GM19351 (cell line): ENCODE measurements at regions not wholly inside any gene's neighbourhood (a gene's known extent, or its start where the extent isn't known, plus 50 kb on each side); places are given as distances from the start of the nearest gene placed in this dataset.

ENCODE experiments used
- ATAC-seq: cut with Tn5 transposase; IDR thresholded peaks from one replicate; pipeline ENCODE4 v1.9.1; 2021; ENCODE audit warnings: mild to moderate bottlenecking, moderate library complexity; ENCODE audit not compliant: unreplicated experiment

DNA sequence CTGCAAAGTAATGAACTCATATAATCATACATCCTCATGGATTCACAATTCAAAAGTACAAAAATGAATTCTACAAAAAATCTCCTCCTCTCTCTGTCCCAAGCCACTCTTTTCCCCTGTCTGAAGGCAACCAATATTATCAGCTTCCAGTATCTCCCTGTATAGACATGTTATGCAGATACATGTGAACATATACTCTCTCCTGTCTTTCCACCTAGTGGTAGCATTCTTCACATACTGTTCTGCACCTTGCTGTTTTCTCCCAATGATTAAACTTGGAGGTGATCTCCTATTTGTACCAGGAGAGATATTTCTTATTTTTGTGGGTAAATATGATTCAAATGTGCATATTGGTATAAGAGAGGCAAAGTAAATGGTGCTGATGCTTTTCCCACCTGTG, 416.4 kb downstream of the EPM2A start:
- ATAC-seq = no peak

DNA sequence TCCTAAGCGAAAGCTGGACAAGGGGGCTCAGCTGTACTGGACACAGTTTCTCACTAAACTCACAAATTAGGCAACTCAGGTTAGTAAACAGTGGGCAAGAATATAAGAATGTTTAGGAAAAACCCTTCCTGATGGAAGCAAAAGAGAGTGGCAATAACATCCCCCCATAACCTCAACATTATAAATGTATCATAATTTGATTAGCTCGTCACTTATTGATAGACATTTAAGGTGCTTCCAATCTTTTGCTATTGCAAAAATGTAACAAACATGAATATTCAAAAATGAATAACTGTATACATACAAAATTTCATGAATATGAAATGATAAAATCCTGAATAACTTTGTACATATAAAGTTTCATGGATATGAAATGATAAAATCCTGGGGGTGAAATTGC, 415.7 kb downstream of the EPM2A start:
- ATAC-seq = no peak

DNA sequence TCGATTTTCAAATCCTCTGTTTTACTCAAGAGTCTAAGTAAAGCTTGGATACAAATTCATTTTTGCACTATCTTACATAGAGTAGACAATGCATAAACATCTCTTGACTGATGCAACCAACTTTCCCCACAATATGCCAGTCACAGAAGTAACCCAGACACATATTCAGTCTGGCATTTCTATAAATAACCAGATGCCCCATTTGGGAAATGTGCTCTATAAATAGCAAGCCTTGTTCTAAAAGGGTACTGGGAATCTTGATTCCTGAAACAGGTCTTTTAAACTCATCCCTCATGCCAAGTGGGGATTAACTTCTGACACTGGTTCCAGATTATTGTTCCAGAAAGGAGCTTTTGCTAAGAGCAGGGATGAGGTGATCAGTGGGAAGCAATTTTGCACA, 411.7 kb downstream of the EPM2A start:
- no peak for ATAC-seq

DNA sequence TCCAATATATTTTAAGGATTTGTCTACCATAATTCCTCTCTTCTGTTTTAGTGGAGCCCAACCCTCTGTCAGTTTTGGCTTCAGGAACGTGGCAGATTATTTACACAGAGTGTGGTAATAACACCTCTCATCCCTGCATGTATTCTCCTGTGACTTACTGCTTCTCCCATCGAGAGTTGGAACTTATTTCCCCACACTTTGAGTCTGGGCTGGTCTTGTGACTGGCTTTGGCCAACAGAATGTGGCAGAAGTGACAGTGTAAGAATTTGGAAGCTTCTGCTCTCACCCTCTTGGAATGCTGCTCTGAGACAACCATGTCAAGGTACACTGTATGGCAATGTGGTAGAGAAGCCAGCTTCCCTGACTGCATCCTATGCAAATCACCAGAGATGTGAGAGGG, 407.7 kb downstream of the EPM2A start:
- ATAC-seq = no peak

DNA sequence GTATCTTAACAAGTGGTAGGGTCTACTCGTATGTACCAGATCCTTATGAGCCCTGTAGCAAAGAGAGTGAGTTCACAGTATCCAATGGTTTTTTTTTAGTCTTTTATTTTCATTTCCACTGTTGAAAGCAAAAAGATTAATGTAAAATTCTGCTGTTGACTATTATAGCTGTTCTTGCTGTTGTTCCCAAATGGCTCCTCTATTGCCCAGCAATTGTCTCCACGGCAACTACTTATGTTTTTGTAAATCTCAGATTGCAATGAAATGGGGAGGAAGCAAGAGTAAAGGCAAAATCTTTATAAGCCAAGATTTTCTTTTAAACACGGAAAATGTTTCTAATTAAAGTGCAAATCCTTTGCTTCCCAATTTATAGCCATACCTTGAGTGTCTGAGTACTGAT, 406.1 kb downstream of the EPM2A start:
- ATAC-seq = no peak

DNA sequence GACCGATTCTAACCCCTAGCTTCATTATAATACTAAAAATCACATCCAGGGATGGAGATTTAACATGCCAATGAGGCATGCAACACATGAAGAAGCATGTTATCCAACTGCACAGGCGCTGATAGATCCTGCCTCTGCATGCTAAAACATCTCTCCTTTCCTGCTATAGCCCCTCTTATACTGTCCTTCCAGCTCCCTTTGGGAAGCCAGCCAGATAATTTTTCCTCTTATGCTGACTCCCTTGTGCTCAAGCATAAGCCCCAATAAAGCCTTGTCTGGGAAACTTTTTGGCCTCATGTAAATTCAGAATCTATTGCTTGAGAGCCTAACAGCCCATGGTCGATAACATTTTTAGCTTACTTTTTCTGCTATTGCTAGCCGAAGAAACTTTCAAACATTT, 404.3 kb downstream of the EPM2A start:
- ATAC-seq = no peak

DNA sequence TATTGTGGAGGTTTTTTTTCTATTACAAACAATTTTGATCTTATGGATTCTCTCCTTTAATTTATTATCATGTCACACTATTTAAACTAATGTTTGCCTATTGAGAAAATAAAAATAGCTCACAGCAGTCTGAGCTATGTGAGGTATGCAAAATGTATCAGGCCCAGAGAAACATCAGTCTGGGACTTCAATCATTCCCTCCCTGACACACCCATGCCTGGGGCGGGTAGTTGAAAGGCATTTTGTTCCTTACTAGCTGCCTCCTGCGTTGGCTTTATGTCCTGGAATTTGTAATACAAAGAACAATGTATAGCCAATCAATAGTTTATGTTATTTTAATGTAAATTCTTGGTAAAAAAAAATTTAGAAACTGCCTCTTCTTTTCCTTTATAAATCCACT, 403.3 kb downstream of the EPM2A start:
- ATAC-seq = no peak

DNA sequence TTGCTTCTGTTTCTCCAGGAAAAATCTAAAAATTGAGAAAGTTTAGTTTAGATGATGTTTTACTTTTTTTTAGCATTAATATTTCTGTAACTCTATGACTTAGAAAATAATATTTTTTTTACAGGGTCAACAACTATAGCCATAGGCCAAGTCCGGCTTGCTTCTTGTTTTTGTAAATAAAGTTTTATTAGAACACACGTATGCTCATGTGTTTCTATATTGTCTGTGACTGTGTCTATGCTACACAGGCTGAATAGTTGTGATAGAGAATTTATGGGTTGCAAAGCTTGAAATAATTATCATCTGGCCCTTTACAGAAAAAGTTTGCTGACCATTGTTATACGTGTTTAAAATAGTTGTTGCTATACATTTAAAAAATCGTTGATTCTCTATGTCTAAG, 399.2 kb downstream of the EPM2A start:
- ATAC-seq = no peak

DNA sequence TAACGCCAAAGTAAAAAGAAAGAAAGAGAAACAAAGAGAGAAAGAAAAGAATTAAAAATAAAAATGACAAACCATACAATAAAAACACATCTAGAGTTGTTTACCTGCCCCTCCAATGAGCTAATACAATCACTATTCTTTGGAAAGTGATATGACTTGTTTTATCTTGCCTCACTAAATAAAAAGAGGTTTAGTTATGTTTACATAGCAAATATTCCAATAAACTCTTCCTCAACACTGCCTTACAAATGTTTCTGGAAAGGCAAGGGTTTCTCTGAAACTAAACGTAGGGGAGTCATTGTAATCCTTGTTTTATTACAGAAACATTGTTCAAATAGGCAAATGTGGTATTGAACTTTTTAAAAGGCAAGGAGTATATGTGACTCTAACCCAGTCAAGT, 396.2 kb downstream of the EPM2A start:
- ATAC-seq = no peak

DNA sequence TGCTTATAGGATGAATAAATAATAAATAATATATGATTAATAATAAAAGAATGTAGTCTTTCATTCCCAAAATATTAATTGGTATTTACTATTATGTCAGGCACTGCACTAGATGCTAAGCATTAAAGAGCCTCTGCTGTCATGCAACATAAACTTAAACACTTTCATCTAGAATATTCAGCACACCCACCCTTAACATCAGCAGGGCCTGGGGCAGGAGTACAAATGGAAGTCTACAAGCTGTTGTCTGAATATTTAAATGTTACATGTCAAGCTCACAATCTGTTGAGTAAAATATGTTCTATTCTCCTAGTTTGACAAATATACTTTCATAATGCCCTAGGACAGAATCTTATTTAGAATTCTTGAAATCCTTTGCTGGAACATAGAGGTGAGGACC, 395.1 kb downstream of the EPM2A start:
- no peak for ATAC-seq

DNA sequence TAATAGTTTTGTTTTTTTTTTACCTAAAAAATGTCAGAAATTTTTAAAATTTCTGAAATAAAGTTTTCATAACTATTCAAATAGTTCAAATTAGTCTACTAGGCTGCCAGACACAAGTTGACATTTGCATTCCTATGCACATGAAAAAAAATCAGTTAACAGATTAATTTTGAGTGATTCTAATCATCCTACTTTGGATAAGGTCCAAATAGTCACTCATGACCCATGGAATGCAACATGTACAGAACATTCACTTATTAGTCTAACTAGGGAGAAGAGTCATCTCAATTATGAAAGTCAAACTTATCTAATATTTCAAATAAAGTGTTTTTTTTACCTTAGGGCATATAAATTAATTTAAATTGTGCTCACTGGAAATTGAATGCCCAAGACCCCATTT, 390.2 kb downstream of the EPM2A start:
- ATAC-seq = no peak

DNA sequence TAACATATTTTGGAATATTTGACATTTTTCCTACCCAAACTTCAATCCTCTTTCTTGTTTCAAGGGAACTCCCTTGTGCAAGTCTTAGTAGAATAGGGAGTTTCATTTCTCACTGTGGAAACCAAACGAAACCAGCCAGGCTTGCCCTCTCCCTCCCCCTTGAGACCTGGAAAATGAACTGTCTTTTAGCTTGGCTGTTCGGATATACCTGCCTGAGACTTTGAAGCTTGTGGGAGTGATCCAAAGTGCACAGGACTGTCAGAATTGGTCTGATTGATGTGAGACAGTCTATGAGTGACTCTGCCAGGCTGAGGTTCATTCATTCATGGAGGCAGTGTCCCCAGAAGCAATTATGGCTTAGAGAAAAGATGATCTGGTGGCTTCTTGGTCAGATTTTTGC, 388.1 kb downstream of the EPM2A start:
- ATAC-seq = no peak

DNA sequence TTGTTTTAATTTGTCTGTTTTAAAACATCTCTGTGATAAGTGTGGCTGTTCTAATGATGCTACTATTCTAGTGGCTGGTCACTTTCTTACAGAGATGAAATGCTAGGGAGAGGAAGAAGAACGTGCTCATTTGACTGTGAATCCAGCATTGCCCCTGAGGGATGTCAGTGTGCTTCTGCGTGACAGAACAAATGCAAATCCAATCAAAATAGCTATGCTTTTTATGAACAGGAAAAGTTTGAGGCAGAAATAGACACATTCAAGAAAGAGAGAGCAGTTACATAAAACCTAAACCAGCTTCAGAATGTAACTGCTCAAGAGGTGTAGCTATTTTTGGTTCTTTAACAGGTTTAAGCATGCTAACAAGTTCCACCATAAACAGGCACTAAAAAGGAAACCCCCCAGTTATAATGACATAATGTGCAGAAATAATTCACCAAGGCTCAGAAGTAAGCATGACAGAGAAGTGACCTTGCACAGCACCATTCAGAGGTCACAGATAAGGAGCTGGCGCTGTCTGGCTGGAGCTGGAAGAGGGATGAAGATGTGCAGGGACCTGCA, 385.3 kb downstream of the EPM2A start:
- ATAC-seq = peak; percentile 80

DNA sequence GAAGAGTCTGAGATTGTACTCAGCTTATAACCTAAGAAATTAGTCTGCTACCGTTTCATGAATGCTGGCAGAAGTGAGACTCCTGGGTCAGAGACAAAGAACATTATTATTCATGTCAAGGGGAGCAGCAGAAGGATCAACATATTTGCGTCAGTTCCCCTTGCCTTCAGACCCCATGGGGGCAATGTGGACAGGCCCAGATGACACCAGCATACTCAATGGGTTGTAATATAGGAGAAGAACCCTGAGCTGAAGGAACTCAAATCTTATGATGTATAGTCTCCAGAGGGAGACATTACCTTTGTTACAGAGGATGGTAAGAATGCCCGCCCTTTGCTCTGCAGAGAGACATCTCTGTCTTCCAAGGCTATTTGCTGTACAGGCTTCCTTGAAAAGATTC, 384.4 kb downstream of the EPM2A start:
- no peak for ATAC-seq

DNA sequence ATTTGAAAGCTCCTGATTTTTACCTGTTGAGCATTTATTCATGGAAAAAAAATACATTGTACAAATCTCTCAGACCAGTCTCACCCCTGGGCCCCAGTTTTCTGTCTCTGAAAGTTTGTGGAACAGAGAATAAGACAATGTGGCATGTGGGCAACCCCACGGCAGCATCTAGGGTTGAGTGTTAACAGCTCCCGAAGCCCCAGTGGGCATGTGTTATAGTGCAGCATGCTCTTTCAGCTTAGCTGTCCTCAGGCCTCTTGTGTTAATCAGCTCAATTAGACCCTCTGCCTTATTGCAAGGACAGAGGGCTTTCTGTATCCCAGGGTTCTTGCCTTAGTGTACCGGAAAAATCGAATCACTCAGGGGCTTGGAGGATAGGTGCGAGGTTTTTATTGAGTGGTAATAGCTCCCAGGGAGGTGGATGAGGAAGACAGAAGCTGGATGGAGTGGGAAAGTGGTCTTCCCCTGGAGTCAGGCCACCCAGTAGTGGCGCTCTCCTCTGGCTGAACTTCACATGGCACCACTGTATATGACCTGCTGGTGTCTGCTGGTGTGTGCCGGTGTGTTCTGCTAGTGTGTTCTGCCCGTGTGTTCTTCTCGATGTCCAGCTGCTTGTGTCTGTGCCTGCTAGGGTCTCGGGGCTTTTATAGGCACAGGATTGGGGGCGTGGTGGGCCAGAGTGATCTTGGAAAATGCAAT, 382.8 kb downstream of the EPM2A start:
- ATAC-seq = no peak

DNA sequence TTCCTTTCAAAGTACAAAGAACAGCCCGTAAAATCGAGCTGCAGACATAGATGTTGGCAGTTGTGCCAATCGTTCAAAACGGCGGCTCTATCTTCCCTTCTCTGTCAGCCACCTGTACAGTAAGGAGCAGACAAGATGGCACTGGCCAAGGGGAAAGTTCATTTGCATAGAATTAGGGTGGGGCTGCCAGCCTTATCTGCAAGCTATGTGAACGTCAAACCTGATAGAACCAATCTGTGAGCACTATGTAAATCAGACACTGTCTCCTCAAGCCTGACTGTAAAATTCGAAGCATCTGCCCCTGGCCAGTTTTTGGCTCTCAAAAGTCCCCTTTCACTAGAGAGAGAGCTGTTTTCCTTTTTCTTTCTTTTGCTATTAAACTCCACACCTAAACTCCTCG, 374.5 kb downstream of the EPM2A start:
- no peak for ATAC-seq

DNA sequence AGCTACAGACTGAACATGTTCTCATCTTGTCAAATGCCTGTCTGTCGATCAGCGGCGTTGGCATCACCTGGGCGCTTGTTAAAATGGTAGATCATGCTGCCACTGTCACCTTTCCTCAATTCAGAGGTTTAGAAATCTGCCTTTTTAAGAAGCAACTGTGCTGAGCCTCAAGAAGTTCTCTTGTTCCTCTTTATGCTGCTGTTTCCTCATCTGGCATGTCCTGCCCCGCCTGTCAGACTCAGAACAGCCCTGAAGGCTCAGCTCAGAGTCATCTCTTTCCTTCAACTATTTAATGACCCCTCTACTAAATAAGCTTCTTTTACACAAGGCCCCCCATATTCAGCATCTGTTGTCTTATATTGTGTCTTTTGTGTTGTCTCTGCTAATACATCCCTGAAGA, 368.2 kb downstream of the EPM2A start:
- peak; percentile 53 for ATAC-seq

DNA sequence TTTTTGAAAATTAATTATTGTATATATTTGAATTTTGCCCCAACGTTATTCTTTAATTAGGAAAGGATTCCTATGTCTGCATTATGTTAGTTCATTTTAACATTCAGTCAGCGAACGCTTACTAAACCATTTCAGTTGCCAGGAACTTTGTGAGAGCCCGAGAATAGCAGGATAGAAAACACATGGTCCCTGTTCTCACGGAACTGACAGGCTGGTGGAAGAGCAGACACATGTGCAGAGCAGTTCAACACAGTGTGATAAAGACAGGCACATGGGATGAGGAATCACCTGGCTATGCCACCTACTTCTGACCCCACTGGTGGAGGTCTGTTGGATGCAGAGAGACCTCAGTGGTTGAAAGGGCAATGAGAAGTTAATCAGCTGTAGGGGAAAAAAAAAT, 367.2 kb downstream of the EPM2A start:
- no peak for ATAC-seq

DNA sequence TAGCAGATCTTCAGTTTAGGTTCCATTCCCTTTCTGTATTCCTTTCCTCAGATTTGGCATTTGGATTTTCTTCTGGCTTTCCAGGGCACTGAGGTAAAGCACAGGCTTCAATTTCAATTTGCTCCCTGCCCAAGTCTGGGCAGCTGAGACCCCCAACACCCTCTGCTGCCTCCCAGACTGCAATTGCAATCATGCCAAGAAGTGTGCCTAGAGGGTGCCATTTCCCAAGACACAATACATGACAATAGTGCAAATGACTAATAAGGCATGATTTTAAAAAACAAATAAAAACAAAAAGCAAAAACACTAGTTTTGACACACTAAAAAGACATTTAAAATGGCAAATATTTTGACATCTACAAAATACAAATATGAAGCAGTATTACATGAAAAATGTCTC, 364.8 kb downstream of the EPM2A start:
- no peak for ATAC-seq

DNA sequence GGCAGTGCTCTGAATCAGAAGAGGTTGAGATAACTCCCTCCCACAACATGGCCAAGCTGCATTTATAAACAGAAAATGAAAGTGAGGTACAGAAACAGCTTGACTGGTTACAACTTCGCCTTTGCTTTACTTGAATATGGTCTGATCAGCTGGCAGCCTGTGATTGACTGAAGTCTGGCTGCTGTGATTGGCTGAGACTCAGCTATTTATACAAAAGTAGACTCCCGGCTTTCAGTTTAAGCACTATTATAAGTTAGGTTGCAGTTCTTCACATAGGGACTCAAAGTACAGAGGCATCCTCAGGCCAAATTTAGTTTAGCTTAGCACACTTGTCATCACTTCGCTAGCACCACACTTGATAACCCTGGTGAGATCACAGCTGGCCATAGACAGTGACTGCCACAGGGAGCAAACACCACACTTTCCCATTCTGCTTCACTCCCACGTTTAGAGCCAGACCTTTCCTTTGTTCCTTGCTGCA, 362.6 kb downstream of the EPM2A start:
- ATAC-seq = peak; percentile 98

DNA sequence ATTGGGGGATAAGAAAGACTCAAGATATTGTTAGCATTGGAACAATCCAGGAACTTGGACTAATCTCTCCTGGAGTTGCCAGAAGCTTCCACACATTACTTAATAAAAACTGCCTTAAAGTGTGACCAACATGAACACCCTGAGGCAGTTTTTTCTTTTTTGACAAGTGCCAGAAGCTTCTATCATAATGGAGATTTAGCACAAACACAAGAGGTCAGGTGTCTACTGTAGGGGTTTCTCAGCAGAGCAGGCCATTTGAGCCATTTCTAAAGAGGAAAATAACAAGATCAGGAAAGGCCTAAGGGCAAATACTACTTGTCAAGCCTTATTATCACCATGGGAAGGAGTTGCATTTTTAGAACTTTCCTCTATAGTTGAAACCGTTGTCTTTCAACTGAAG, 361.5 kb downstream of the EPM2A start:
- ATAC-seq = no peak

DNA sequence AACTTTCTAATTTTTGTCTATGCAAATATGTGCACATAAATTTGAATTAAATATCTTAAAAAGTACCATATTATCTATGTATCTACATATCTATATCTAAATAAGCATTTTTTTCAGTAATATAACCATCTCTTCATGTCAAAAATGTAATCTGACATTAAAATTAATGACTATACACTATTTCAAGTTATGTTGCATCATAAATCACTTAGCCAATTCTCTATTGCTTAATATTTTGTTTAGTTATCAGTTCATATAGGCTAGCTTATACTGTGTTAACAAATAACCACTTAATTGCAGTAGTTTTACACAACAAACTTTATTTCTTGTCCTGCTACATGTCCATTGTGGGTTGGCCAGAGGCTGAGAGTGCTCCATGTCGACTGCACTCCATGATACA, 360.8 kb downstream of the EPM2A start:
- ATAC-seq = no peak

DNA sequence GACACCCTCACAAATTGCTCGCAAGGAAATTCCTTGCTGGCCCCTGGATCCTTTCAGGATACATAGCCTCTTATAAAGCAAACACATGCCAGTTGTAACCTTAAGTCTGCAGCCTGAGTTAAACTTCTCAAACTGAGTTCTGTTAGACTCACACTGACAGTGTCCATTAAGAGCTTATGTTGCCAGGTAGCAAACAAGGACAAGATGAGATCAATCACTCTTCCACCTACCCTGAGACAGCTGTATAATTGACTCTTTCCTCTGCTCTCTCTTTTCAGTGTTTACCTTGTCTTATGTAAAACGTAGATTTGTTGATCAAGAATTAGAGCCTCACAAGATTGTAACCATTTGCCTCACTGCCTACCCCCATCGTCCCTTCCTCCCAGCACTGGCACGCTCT, 359.8 kb downstream of the EPM2A start:
- ATAC-seq = no peak
